GM12892 (cell line): ENCODE measurements at regions not wholly inside any gene's neighbourhood (a gene's known extent, or its start where the extent isn't known, plus 50 kb on each side); places are given as distances from the start of the nearest gene placed in this dataset.

Source experiments
- POLR2A ChIP-seq: IDR thresholded peaks from 2 replicates; pipeline ENCODE4 v1.6.1; 2011; ENCODE audit warnings: low read depth, low read length, control low read depth
- POLR2AphosphoS5 ChIP-seq: IDR thresholded peaks from 2 replicates; pipeline ENCODE4 v1.6.1; 2011; ENCODE audit warnings: low read depth, low read length, control low read depth
- TAF1 ChIP-seq: IDR thresholded peaks from 2 replicates; pipeline ENCODE4 v1.6.1; 2011; ENCODE audit warnings: low read depth, mild to moderate bottlenecking, control low read depth, low read length, borderline replicate concordance

DNA sequence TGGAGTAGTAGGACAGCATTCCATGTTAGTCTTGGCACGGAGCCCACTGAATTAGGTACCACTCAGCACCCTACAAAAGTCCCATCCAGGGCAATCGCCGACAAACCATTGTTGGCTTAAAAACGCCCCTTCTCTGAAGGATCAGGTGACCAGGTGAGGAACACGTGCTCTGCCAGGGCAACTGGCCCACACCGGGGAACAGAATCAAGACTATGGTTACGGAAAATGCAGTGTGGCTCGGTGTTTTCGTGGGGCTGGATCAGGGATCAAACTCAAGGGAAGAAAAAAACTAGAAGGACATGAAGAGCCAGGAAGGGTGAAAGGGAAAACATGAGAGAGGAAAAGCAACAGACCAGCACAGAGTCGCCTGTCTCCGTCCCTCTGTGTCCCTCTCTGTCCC, 177.8 kb upstream of the ARID1B start:
- no peak for TF ChIP-seq POLR2AphosphoS5
- no peak for TF ChIP-seq POLR2A
- no peak for TF ChIP-seq TAF1
